ENCODE measurements at regions not wholly inside any gene's neighbourhood (a gene's known extent, or its start where the extent isn't known, plus 50 kb on each side); places are given as distances from the start of the nearest gene placed in this dataset.

DNA sequence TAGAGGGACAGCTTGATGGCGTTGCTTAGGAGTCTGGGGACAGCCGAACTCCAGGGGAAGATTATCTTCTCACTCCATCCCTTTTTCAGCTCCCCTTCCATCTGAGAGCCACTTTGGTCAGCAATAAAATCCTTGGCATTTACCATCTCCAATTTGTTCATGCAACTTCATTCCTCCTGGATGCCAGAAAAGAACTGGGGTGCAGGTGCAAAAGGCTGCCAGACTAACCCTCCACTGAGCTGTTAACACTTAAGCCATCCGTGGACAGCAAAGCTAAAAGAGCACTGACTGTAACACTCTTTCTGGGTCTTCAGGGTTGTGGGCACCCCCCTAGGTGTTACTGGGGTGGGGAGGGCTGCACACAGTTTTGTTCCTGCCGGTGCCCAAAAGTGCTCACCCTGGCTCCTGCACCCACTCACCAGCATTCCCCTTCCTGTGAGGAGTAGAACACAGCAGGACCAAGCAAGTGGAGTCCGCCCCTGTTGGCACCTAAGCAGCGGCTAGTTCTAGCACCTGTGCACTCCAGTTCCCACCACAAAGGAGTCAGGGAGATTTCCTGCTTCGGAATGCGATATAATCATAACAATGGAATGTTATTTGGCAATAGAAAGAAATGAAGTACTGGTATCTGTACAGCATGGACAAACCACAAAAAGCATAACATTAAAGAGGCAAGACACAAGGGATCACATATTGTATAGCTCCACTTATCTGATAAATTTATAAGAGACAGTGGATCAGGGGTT is 95.1 kb downstream of the NPY start:
- TF ChIP-seq RAD21 (IDR thresholded peaks at IDR 0.05; ENCODE audit: low read length) (no peak), POLR2AphosphoS5 (IDR thresholded peaks at IDR 0.05; ENCODE audit: low read depth, low read length) (no peak), YY1 (IDR thresholded peaks at IDR 0.05; ENCODE audit: low read depth) (no peak), MXI1 (IDR thresholded peaks at IDR 0.05; ENCODE audit: low read depth, low read length) (no peak), RFX5 (IDR thresholded peaks at IDR 0.05; ENCODE audit: low read length) (no peak), CHD2 (IDR thresholded peaks at IDR 0.05; ENCODE audit: low read length, partially characterized antibody) (no peak)
- TF ChIP-seq, protein P1, sequence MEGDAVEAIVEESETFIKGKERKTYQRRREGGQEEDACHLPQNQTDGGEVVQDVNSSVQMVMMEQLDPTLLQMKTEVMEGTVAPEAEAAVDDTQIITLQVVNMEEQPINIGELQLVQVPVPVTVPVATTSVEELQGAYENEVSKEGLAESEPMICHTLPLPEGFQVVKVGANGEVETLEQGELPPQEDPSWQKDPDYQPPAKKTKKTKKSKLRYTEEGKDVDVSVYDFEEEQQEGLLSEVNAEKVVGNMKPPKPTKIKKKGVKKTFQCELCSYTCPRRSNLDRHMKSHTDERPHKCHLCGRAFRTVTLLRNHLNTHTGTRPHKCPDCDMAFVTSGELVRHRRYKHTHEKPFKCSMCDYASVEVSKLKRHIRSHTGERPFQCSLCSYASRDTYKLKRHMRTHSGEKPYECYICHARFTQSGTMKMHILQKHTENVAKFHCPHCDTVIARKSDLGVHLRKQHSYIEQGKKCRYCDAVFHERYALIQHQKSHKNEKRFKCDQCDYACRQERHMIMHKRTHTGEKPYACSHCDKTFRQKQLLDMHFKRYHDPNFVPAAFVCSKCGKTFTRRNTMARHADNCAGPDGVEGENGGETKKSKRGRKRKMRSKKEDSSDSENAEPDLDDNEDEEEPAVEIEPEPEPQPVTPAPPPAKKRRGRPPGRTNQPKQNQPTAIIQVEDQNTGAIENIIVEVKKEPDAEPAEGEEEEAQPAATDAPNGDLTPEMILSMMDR (IDR thresholded peaks at IDR 0.05), result no peak
- TF ChIP-seq, protein P2, sequence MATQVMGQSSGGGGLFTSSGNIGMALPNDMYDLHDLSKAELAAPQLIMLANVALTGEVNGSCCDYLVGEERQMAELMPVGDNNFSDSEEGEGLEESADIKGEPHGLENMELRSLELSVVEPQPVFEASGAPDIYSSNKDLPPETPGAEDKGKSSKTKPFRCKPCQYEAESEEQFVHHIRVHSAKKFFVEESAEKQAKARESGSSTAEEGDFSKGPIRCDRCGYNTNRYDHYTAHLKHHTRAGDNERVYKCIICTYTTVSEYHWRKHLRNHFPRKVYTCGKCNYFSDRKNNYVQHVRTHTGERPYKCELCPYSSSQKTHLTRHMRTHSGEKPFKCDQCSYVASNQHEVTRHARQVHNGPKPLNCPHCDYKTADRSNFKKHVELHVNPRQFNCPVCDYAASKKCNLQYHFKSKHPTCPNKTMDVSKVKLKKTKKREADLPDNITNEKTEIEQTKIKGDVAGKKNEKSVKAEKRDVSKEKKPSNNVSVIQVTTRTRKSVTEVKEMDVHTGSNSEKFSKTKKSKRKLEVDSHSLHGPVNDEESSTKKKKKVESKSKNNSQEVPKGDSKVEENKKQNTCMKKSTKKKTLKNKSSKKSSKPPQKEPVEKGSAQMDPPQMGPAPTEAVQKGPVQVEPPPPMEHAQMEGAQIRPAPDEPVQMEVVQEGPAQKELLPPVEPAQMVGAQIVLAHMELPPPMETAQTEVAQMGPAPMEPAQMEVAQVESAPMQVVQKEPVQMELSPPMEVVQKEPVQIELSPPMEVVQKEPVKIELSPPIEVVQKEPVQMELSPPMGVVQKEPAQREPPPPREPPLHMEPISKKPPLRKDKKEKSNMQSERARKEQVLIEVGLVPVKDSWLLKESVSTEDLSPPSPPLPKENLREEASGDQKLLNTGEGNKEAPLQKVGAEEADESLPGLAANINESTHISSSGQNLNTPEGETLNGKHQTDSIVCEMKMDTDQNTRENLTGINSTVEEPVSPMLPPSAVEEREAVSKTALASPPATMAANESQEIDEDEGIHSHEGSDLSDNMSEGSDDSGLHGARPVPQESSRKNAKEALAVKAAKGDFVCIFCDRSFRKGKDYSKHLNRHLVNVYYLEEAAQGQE (IDR thresholded peaks at IDR 0.05; ENCODE audit: low read depth, low read length), result no peak
- TF ChIP-seq, protein P3, sequence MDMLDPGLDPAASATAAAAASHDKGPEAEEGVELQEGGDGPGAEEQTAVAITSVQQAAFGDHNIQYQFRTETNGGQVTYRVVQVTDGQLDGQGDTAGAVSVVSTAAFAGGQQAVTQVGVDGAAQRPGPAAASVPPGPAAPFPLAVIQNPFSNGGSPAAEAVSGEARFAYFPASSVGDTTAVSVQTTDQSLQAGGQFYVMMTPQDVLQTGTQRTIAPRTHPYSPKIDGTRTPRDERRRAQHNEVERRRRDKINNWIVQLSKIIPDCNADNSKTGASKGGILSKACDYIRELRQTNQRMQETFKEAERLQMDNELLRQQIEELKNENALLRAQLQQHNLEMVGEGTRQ (IDR thresholded peaks at IDR 0.05; ENCODE audit: borderline replicate concordance, low read depth, low read length), result no peak
- TF ChIP-seq, protein P4, sequence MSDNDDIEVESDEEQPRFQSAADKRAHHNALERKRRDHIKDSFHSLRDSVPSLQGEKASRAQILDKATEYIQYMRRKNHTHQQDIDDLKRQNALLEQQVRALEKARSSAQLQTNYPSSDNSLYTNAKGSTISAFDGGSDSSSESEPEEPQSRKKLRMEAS (IDR thresholded peaks at IDR 0.05; ENCODE audit: low read depth), result no peak
- TF ChIP-seq, protein P5, sequence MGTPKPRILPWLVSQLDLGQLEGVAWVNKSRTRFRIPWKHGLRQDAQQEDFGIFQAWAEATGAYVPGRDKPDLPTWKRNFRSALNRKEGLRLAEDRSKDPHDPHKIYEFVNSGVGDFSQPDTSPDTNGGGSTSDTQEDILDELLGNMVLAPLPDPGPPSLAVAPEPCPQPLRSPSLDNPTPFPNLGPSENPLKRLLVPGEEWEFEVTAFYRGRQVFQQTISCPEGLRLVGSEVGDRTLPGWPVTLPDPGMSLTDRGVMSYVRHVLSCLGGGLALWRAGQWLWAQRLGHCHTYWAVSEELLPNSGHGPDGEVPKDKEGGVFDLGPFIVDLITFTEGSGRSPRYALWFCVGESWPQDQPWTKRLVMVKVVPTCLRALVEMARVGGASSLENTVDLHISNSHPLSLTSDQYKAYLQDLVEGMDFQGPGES (IDR thresholded peaks at IDR 0.05; ENCODE audit: low read depth, low read length), result no peak

All from SK-N-SH (cell line).